ENCODE measurements at regions not wholly inside any gene's neighbourhood (a gene's known extent, or its start where the extent isn't known, plus 50 kb on each side); places are given as distances from the start of the nearest gene placed in this dataset.

GRCh38 chr20:60210779-60211617, 252.8 kb downstream of the CDH26 start:
- ChIA-PET CTCF (ENCODE audit: partially characterized antibody) (interaction anchor here (0.6 to 5.4 kb wide), 34 partner anchors 9 to 1052 kb away, joined by 3 to 31 read pairs (median 3); no protein-coding TSS in a partner anchor), POLR2A (ENCODE audit: partially characterized antibody) (no interaction called here)
- no peak overlapping the region for H3K14ac ChIP-seq (ENCODE audit: insufficient read length)
- TF ChIP-seq CTCF (IDR thresholded peaks at IDR 0.05; ENCODE audit: control extremely low read depth in 1 of 3, insufficient read depth in 1 of 3, low read depth in 1 of 3, low read length in 3 of 3) (peak; percentile 87 to 93 (median 92)), JUND (IDR thresholded peaks at IDR 0.05; ENCODE audit: low read length) (no peak), RAD21 (IDR thresholded peaks at IDR 0.05 in 1 of 2, conservative IDR thresholded peaks at IDR 0.05 in 1 of 2; ENCODE audit: low read depth in 2 of 2, low read length in 2 of 2) (peak; percentile 93 to 95)
- no peaks in the 10 kb centered on the region; a peak in 1 of 7 replicates for H3K4me1 ChIP-seq (replicated peaks in 1 of 4; ENCODE audit: control insufficient read depth in 3 of 4, insufficient read depth in 4 of 4, low read length in 3 of 4)
- no peaks in the 10 kb centered on the region for H3K79me2 ChIP-seq (ENCODE audit: control insufficient read depth in 1 of 2, insufficient read depth in 2 of 2, low read length in 2 of 2)
- no peak overlapping the region for H2BK15ac ChIP-seq (ENCODE audit: low read length)
- H4K91ac ChIP-seq (replicated peaks; ENCODE audit: insufficient read length, low read length) = no peak overlapping the region
- FAIRE-seq (no peak), DNase-seq (ENCODE audit: low read depth in 1 of 2, low spot score in 2 of 2) (peak; percentile 34 to 90)
- H2BK12ac ChIP-seq (ENCODE audit: low read depth, low read length) = no peak overlapping the region
- no peak overlapping the region for H3K23ac ChIP-seq (ENCODE audit: insufficient read length)
- H3K23me2 ChIP-seq (ENCODE audit: low read depth, low read length) = no peaks in the 10 kb centered on the region
- no peak overlapping the region for H2BK120ac ChIP-seq (replicated peaks; ENCODE audit: low read depth, low read length)
- WGBS, 2 experiments (ENCODE audit: extremely low coverage in 1 of 2, insufficient coverage in 1 of 2, insufficient read length in 1 of 2, insufficient replicate concordance in 2 of 2, low coverage in 1 of 2, low lambda C conversion rate in 2 of 2, missing lambda C conversion rate in 1 of 2) = 54% methylated on average over 25 of the region's 25 CpGs; no CpG with 5 or more reads in 1 of the 2 experiments
- H3K79me1 ChIP-seq (ENCODE audit: low read depth, low read length) = no peaks in the 10 kb centered on the region
- no peak overlapping the region for H3K18ac ChIP-seq (ENCODE audit: extremely low read depth, low read length)
- no peaks in the 10 kb centered on the region for H4K20me1 ChIP-seq (replicated peaks in 1 of 2; ENCODE audit: control insufficient read depth in 1 of 2, insufficient read depth in 2 of 2, low read length in 2 of 2)
- no peak overlapping the region for H3K56ac ChIP-seq (replicated peaks; ENCODE audit: insufficient read length, low read depth, low read length)
- H4K8ac ChIP-seq (ENCODE audit: extremely low read depth, insufficient read depth, low read length) = no peak overlapping the region
- no peak overlapping the region for H2AK5ac ChIP-seq (ENCODE audit: low read depth, low read length)
- H2AFZ ChIP-seq (ENCODE audit: low read length) = peak overlapping the region; percentile 87; the same call in 1 of the 2 replicates
- no peak overlapping the region for H3K9ac ChIP-seq (replicated peaks in 1 of 4; ENCODE audit: extremely low read depth in 1 of 4, low read depth in 3 of 4, low read length in 3 of 4)
- H3K36me3 ChIP-seq (ENCODE audit: control insufficient read depth in 2 of 4, insufficient read depth in 4 of 4, low read length in 3 of 4) = no peaks in the 10 kb centered on the region
- no peak overlapping the region for H3K4me2 ChIP-seq (ENCODE audit: insufficient read depth in 1 of 2, low read depth in 2 of 2, low read length in 2 of 2)
- H2BK20ac ChIP-seq (ENCODE audit: low read length) = no peak overlapping the region
- no peak overlapping the region for H3K27ac ChIP-seq (ENCODE audit: low read depth, low read length)
- no peaks in the 10 kb centered on the region for H3K9me3 ChIP-seq (ENCODE audit: insufficient read depth in 2 of 2, low read depth in 1 of 2, low read length in 1 of 2)
- H3K4me3 ChIP-seq (ENCODE audit: extremely low read depth in 1 of 4, insufficient read depth in 2 of 4, low read depth in 3 of 4, low read length in 4 of 4) = no peak overlapping the region
- H4K5ac ChIP-seq (ENCODE audit: insufficient read length, low read depth, low read length) = no peak overlapping the region
- H3K4ac ChIP-seq (replicated peaks; ENCODE audit: insufficient read length, low read depth, low read length) = no peak overlapping the region
- no peak overlapping the region for H2BK5ac ChIP-seq (ENCODE audit: low read depth, low read length)
- no peaks in the 10 kb centered on the region; a peak in 1 of 7 replicates for H3K27me3 ChIP-seq (replicated peaks in 1 of 4; ENCODE audit: control insufficient read depth in 3 of 4, extremely low read depth in 1 of 4, insufficient read depth in 3 of 4, low read length in 3 of 4)

All from H1 (cell line).